22Rv1 (cell line): ENCODE measurements at regions not wholly inside any gene's neighbourhood (a gene's known extent, or its start where the extent isn't known, plus 50 kb on each side); places are given as distances from the start of the nearest gene placed in this dataset.

Experiments
- CTCF ChIP-seq: fragments of 450-650 bp; IDR thresholded peaks from 2 replicates; pipeline ENCODE4 v1.5.1; 2017; ENCODE audit warnings: mild to moderate bottlenecking
- ZFX ChIP-seq: fragments of 450-650 bp; IDR thresholded peaks from 2 replicates; pipeline ENCODE4 v1.6.1; 2017; ENCODE audit warnings: antibody characterized with exemption, borderline replicate concordance

- TF ChIP-seq CTCF (no peak), ZFX (no peak)
Observed at GRCh38 chr7:84642611-84643010, 448.0 kb upstream of the SEMA3A start.
